Peyer's patch (tissue), 4 donors: ENCODE measurements at regions not wholly inside any gene's neighbourhood (a gene's known extent, or its start where the extent isn't known, plus 50 kb on each side); places are given as distances from the start of the nearest gene placed in this dataset.

Experiments
- CTCF ChIP-seq, 6 experiments: fragments of 450-650 bp in 4 of 6; fragments of 200-600 bp in 2 of 6; sonication (generic) in 1 of 6; IDR thresholded peaks; one replicate each; pipeline ENCODE4 v1.5.1; 2017 to 2019; ENCODE audit warnings: antibody characterized with exemption in 6 of 6, mild to moderate bottlenecking in 3 of 6, moderate library complexity in 1 of 6
- POLR2A ChIP-seq, 2 donors: fragments of 450-650 bp; IDR thresholded peaks; one replicate each; pipeline ENCODE4 v1.5.1; 2017; ENCODE audit warnings: antibody characterized with exemption in 2 of 2, mild to moderate bottlenecking in 2 of 2, moderate library complexity in 2 of 2

GRCh38 chr12:124428136-124428791 lies 133.4 kb downstream of the RFLNA start:
- TF ChIP-seq CTCF (IDR thresholded peaks at IDR 0.05) (no peak), POLR2A (IDR thresholded peaks at IDR 0.05) (no peak)
